B cell (primary cell): ENCODE measurements at regions not wholly inside any gene's neighbourhood (a gene's known extent, or its start where the extent isn't known, plus 50 kb on each side); places are given as distances from the start of the nearest gene placed in this dataset.
"Not testable (repeated sequence)": the region's sequence is repeated elsewhere in the genome, so short reads cannot be mapped to it uniquely, and the experiment has no call there.

Source experiments
- ATAC-seq: fragments of 200-7000 bp; cut with Tn5 transposase; one replicate; pipeline ENCODE4 v1.10.0; 2021; ENCODE audit warnings: low read depth, mild to moderate bottlenecking, moderate number of reproducible peaks, moderate library complexity
- CTCF ChIA-PET: fragments of 350-600 bp; sonication (Branson Sonifier 250); formaldehyde crosslinking; loops from one replicate; lab custom pipeline; 2021; ENCODE audit warnings: antibody characterized with exemption, inconsistent platforms; lab: Charles Lee
- POLR2A ChIA-PET: fragments of 350-600 bp; sonication (Branson Sonifier 250); formaldehyde crosslinking; loops from one replicate; lab custom pipeline; 2021; ENCODE audit warnings: antibody characterized with exemption; lab: Charles Lee
- DNase-seq: peaks from one replicate; pipeline ENCODE4 v3.0.0; 2013
- H2AFZ ChIP-seq: 2 replicates; pipeline ENCODE4 v1.6.1; 2012; ENCODE audit warnings: mild to moderate bottlenecking, low read depth, low read length; ENCODE audit not compliant: insufficient read depth, poor library complexity, severe bottlenecking
- H3K27ac ChIP-seq, 2 donors: 1 replicate in 1 of 2; 2 replicates in 1 of 2; pipeline ENCODE4 v1.5.1; 2012 to 2013; ENCODE audit warnings: low read length in 2 of 2, mild to moderate bottlenecking in 2 of 2, moderate library complexity in 1 of 2
- H3K27me3 ChIP-seq, 4 experiments: fragments of 200-600 bp in 1 of 4; sonication (generic) in 1 of 4; replicated peaks in 1 of 4; 1 replicate in 2 of 4; 2 replicates in 2 of 4; pipeline versions ENCODE4 v1.6.1 to v1.7.0; 2013 to 2016; ENCODE audit warnings: low read length in 3 of 4, mild to moderate bottlenecking in 2 of 4, mixed read lengths in 1 of 4, moderate library complexity in 1 of 4; ENCODE audit not compliant: insufficient read depth in 4 of 4, control insufficient read depth in 3 of 4; ENCODE audit errors: control extremely low read depth in 1 of 4
- H3K36me3 ChIP-seq, 2 experiments: replicated peaks in 1 of 2; 1 replicate in 1 of 2; 2 replicates in 1 of 2; pipeline versions ENCODE4 v1.6.1 to v1.7.1; 2013; ENCODE audit warnings: low read length in 1 of 2; ENCODE audit not compliant: insufficient read depth in 2 of 2, control insufficient read depth in 1 of 2; ENCODE audit errors: control extremely low read depth in 1 of 2, extremely low read depth in 1 of 2
- H3K4me1 ChIP-seq, 2 donors: fragments of 200-600 bp in 1 of 2; sonication (generic) in 1 of 2; 1 replicate in 1 of 2; 2 replicates in 1 of 2; pipeline versions ENCODE4 v1.5.1 to v1.6.1; 2013 to 2017; ENCODE audit warnings: low read length in 2 of 2; ENCODE audit not compliant: control insufficient read depth in 2 of 2, insufficient read depth in 2 of 2
- H3K4me2 ChIP-seq: replicated peaks from 2 replicates; pipeline ENCODE3; 2012; ENCODE audit warnings: mild to moderate bottlenecking, low read depth, low read length; ENCODE audit not compliant: poor library complexity, severe bottlenecking
- H3K4me3 ChIP-seq, 5 experiments: fragments of 200-600 bp in 1 of 5; sonication (generic) in 1 of 5; 1 replicate in 3 of 5; 2 replicates in 2 of 5; pipeline versions ENCODE4 v1.5.1 to v1.7.0; 2011 to 2016; ENCODE audit warnings: low read length in 4 of 5, mild to moderate bottlenecking in 4 of 5, low read depth in 2 of 5, control low read depth in 1 of 5, moderate library complexity in 1 of 5; ENCODE audit not compliant: insufficient read depth in 1 of 5; ENCODE audit errors: control extremely low read depth in 1 of 5, extremely low read depth in 1 of 5
- H3K79me2 ChIP-seq: fragments of 200-600 bp; sonication (generic); one replicate; pipeline ENCODE4 v1.6.0; 2016; ENCODE audit warnings: low read length; ENCODE audit not compliant: control insufficient read depth, insufficient read depth
- H3K9ac ChIP-seq: fragments of 200-600 bp; sonication (generic); 2 replicates; pipeline ENCODE4 v1.6.1; 2017; ENCODE audit warnings: mild to moderate bottlenecking, low read length, moderate library complexity
- H3K9me3 ChIP-seq, 3 donors: one replicate each; pipeline versions ENCODE4 v1.6.1 to v1.7.1; 2013; ENCODE audit warnings: low read length in 2 of 3; ENCODE audit not compliant: control insufficient read depth in 2 of 3, insufficient read depth in 1 of 3; ENCODE audit errors: control extremely low read depth in 1 of 3
- H4K20me1 ChIP-seq: 2 replicates; pipeline ENCODE4 v1.6.0; 2012; ENCODE audit warnings: mild to moderate bottlenecking, low read length; ENCODE audit not compliant: insufficient read depth, control insufficient read depth, poor library complexity, severe bottlenecking
- H3K27ac Mint-ChIP-seq: one replicate; pipeline ENCODE4 v1.8.0; 2021; ENCODE audit warnings: mixed read lengths
- H3K27me3 Mint-ChIP-seq: one replicate; pipeline ENCODE4 v1.8.0; 2021; ENCODE audit warnings: mixed read lengths
- H3K4me1 Mint-ChIP-seq: one replicate; pipeline ENCODE4 v1.8.0; 2021; ENCODE audit warnings: mixed read lengths
- H3K4me3 Mint-ChIP-seq: one replicate; pipeline ENCODE4 v1.8.0; 2021; ENCODE audit warnings: mixed read lengths
- H3K9me3 Mint-ChIP-seq: one replicate; pipeline ENCODE4 v1.8.0; 2022; ENCODE audit warnings: mixed read lengths; ENCODE audit not compliant: insufficient read depth
- EZH2 ChIP-seq: IDR thresholded peaks from 2 replicates; pipeline ENCODE4 v1.6.1; 2012; ENCODE audit warnings: borderline replicate concordance, low read depth, mild to moderate bottlenecking, moderate library complexity, low read length; ENCODE audit not compliant: insufficient read depth, poor library complexity, severe bottlenecking
- WGBS: methylation state at CpG from one replicate; pipeline ENCODE4 v1.1.5; 2013; ENCODE audit warnings: missing lambda C conversion rate; ENCODE audit not compliant: insufficient coverage; 5-methylcytosine and 5-hydroxymethylcytosine counted together
- intact Hi-C: fragments of 100-400 bp; cut with micrococcal nuclease; formaldehyde crosslinking; loops from one replicate; pipeline ENCODE4 v1.10.0; 2022
- TF ChIP-seq, protein P1 (sequence below): fragments of 200-600 bp; IDR thresholded peaks from one replicate; pipeline ENCODE4 v1.8.0; 2022; ENCODE audit warnings: antibody characterized with exemption, mild to moderate bottlenecking

DNA sequence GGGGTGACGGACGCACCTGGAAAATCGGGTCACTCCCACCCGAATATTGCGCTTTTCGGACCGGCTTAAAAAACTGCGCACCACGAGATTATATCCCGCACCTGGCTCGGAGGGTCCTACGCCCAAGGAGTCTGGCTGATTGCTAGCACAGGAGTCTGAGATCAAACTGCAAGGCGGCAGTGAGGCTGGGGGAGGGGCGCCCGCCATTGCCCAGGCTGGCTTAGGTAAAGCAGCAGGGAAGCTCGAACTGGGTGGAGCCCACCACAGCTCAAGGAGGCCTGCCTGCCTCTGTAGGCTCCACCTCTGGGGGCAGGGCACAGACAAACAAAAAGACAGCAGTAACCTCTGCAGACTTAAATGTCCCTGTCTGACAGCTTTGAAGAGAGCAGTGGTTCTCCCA, 1760.6 kb upstream of the CDH9 start:
- H3K27ac Mint-ChIP-seq, H3K27me3 ChIP-seq, H3K9me3 Mint-ChIP-seq, H3K4me3 Mint-ChIP-seq, H3K9me3 ChIP-seq, intact Hi-C loops, H3K4me1 Mint-ChIP-seq, H4K20me1 ChIP-seq, DNase-seq, CTCF ChIA-PET, H3K36me3 ChIP-seq, H3K9ac ChIP-seq, POLR2A ChIA-PET, H3K4me1 ChIP-seq, ATAC-seq, H3K79me2 ChIP-seq, H3K27me3 Mint-ChIP-seq, H3K4me2 ChIP-seq, H2AFZ ChIP-seq, H3K27ac ChIP-seq, H3K4me3 ChIP-seq: not testable (repeated sequence)
- 100% methylated on average over 3 of the region's 16 CpGs for WGBS

DNA sequence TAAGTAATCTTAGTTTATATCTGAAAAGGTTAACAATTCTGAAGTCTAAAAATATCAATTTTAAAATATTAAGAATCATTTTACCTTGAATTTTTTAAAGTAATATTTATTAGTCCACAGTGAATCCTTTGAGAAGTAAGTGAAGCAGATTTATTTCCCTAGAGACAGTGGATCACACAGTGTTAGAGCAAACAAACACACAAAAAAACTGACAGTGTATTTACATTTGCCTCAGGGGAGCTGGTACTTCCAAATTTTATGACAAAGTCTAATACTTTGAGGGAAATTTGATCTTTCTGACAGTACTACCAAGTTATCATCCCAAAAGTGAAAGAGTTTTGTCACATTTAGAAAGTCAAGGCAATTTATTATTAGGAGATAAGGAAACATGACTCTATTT, 1750.6 kb upstream of the CDH9 start:
- H3K4me2 ChIP-seq: no peak overlapping the region
- no peak overlapping the region for H3K9ac ChIP-seq
- intact Hi-C loops: no loop called here
- H3K79me2 ChIP-seq: no peaks in the 10 kb centered on the region
- no peak for ATAC-seq
- no peaks in the 10 kb centered on the region for H3K4me1 Mint-ChIP-seq
- POLR2A ChIA-PET: no interaction called here
- H3K9me3 ChIP-seq: peaks cover 0 to 2% (median 0%) of the 10 kb centered on the region in 3 donors
- H3K4me3 ChIP-seq: no peak overlapping the region
- no peaks in the 10 kb centered on the region for H3K27me3 Mint-ChIP-seq
- no peaks in the 10 kb centered on the region for H4K20me1 ChIP-seq
- H3K9me3 Mint-ChIP-seq: peaks cover 6% of the 10 kb centered on the region
- no peak for DNase-seq
- H3K4me1 ChIP-seq: no peaks in the 10 kb centered on the region
- H3K27me3 ChIP-seq: no peaks in the 10 kb centered on the region
- H3K27ac Mint-ChIP-seq: no peak overlapping the region
- H2AFZ ChIP-seq: no peak overlapping the region
- CTCF ChIA-PET: no interaction called here
- no peak for TF ChIP-seq EZH2
- TF ChIP-seq, protein P1, sequence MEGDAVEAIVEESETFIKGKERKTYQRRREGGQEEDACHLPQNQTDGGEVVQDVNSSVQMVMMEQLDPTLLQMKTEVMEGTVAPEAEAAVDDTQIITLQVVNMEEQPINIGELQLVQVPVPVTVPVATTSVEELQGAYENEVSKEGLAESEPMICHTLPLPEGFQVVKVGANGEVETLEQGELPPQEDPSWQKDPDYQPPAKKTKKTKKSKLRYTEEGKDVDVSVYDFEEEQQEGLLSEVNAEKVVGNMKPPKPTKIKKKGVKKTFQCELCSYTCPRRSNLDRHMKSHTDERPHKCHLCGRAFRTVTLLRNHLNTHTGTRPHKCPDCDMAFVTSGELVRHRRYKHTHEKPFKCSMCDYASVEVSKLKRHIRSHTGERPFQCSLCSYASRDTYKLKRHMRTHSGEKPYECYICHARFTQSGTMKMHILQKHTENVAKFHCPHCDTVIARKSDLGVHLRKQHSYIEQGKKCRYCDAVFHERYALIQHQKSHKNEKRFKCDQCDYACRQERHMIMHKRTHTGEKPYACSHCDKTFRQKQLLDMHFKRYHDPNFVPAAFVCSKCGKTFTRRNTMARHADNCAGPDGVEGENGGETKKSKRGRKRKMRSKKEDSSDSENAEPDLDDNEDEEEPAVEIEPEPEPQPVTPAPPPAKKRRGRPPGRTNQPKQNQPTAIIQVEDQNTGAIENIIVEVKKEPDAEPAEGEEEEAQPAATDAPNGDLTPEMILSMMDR: no peak
- no peak overlapping the region for H3K4me3 Mint-ChIP-seq
- H3K36me3 ChIP-seq: no peaks in the 10 kb centered on the region
- H3K27ac ChIP-seq: no peak overlapping the region
